H1 (cell line): ENCODE measurements at regions not wholly inside any gene's neighbourhood (a gene's known extent, or its start where the extent isn't known, plus 50 kb on each side); places are given as distances from the start of the nearest gene placed in this dataset.

Experiments
- CTCF ChIA-PET: fragments of 300-600 bp; sonication (Branson Sonifier 250); formaldehyde crosslinking; loops from one replicate; lab custom pipeline; 2021; ENCODE audit not compliant: partially characterized antibody; lab: Charles Lee
- POLR2A ChIA-PET: fragments of 300-600 bp; sonication (Branson Sonifier 250); formaldehyde crosslinking; loops from one replicate; lab custom pipeline; 2021; ENCODE audit warnings: inconsistent platforms; ENCODE audit not compliant: partially characterized antibody; lab: Charles Lee
- DNase-seq, 2 experiments: peaks; one replicate each; pipeline versions ENCODE4 v3.0.0 to v3.0.0-alpha.2; 2010 to 2022; ENCODE audit warnings: low spot score in 2 of 2, low read depth in 1 of 2, mixed read lengths in 1 of 2
- FAIRE-seq: peaks from 2 replicates; lab custom pipeline; 2011; peaks lifted over from hg19 to GRCh38; lab: Jason Lieb, UNC
- H2AFZ ChIP-seq: 2 replicates; pipeline ENCODE4 v1.8.1; 2012; ENCODE audit warnings: low read length, inconsistent platforms
- H2AK5ac ChIP-seq: 2 replicates; pipeline ENCODE4 v1.6.1; 2013; ENCODE audit warnings: low read depth, low read length
- H2BK120ac ChIP-seq: replicated peaks from 2 replicates; pipeline ENCODE3; 2013; ENCODE audit warnings: low read depth, low read length, inconsistent platforms
- H2BK12ac ChIP-seq: 2 replicates; pipeline ENCODE4 v1.6.1; 2013; ENCODE audit warnings: low read depth, low read length
- H2BK15ac ChIP-seq: 2 replicates; pipeline ENCODE4 v1.6.1; 2013; ENCODE audit warnings: low read length
- H2BK20ac ChIP-seq: 2 replicates; pipeline ENCODE4 v1.6.1; 2013; ENCODE audit warnings: low read length
- H2BK5ac ChIP-seq: 2 replicates; pipeline ENCODE4 v1.6.1; 2013; ENCODE audit warnings: low read depth, low read length
- H3K14ac ChIP-seq: 2 replicates; pipeline ENCODE4 v1.6.1; 2013; ENCODE audit warnings: inconsistent platforms; ENCODE audit not compliant: insufficient read length
- H3K18ac ChIP-seq: 2 replicates; pipeline ENCODE4 v1.6.1; 2013; ENCODE audit warnings: low read length; ENCODE audit errors: extremely low read depth
- H3K23ac ChIP-seq: 2 replicates; pipeline ENCODE4 v1.6.1; 2013; ENCODE audit warnings: inconsistent platforms; ENCODE audit not compliant: insufficient read length
- H3K23me2 ChIP-seq: 2 replicates; pipeline ENCODE4 v1.6.1; 2013; ENCODE audit warnings: low read depth, low read length
- H3K27ac ChIP-seq: 2 replicates; pipeline ENCODE4 v1.6.1; 2011; ENCODE audit warnings: low read depth, low read length, inconsistent platforms
- H3K27me3 ChIP-seq, 4 experiments: replicated peaks in 1 of 4; 1 replicate in 1 of 4; 2 replicates in 3 of 4; pipeline versions ENCODE4 v1.6.1 to v1.8.1; 2011 to 2013; ENCODE audit warnings: low read length in 3 of 4, mild to moderate bottlenecking in 3 of 4, inconsistent platforms in 2 of 4, mixed read lengths in 2 of 4, moderate library complexity in 1 of 4; ENCODE audit not compliant: control insufficient read depth in 3 of 4, insufficient read depth in 3 of 4; ENCODE audit errors: extremely low read depth in 1 of 4
- H3K36me3 ChIP-seq, 4 experiments: 2 replicates each; pipeline versions ENCODE4 v1.6.1 to v1.8.1; 2011 to 2013; ENCODE audit warnings: mild to moderate bottlenecking in 4 of 4, low read length in 3 of 4, moderate library complexity in 2 of 4, control low read depth in 1 of 4, inconsistent platforms in 1 of 4; ENCODE audit not compliant: insufficient read depth in 4 of 4, control insufficient read depth in 2 of 4
- H3K4ac ChIP-seq: replicated peaks from 2 replicates; pipeline ENCODE3; 2013; ENCODE audit warnings: low read length, low read depth, mixed read lengths, inconsistent platforms; ENCODE audit not compliant: insufficient read length
- H3K4me1 ChIP-seq, 4 experiments: replicated peaks in 1 of 4; 1 replicate in 1 of 4; 2 replicates in 3 of 4; pipeline versions ENCODE4 v1.6.1 to v1.8.1; 2011 to 2013; ENCODE audit warnings: low read length in 3 of 4, inconsistent platforms in 2 of 4, mixed read lengths in 1 of 4; ENCODE audit not compliant: insufficient read depth in 4 of 4, control insufficient read depth in 3 of 4
- H3K4me2 ChIP-seq, 2 experiments: 2 replicates each; pipeline versions ENCODE4 v1.6.1 to v1.8.1; 2011 to 2013; ENCODE audit warnings: low read depth in 2 of 2, low read length in 2 of 2, control low read depth in 1 of 2, inconsistent platforms in 1 of 2, mild to moderate bottlenecking in 1 of 2; ENCODE audit not compliant: insufficient read depth in 1 of 2
- H3K4me3 ChIP-seq, 4 experiments: fragments of 200-600, 300-600 bp in 1 of 4; sonication (generic), shearing (Covaris generic), sonication (Bioruptor Twin) in 1 of 4; 2 replicates each; pipeline versions ENCODE4 v1.5.1 to v1.8.1; 2011 to 2016; ENCODE audit warnings: low read length in 4 of 4, low read depth in 3 of 4, control low read depth in 2 of 4, inconsistent platforms in 2 of 4, mild to moderate bottlenecking in 2 of 4, mixed read lengths in 1 of 4, moderate library complexity in 1 of 4; ENCODE audit not compliant: insufficient read depth in 2 of 4; ENCODE audit errors: extremely low read depth in 1 of 4
- H3K56ac ChIP-seq: replicated peaks from 2 replicates; pipeline ENCODE3; 2013; ENCODE audit warnings: low read depth, mild to moderate bottlenecking, mixed read lengths, low read length, inconsistent platforms; ENCODE audit not compliant: insufficient read length
- H3K79me1 ChIP-seq: 2 replicates; pipeline ENCODE4 v1.6.1; 2013; ENCODE audit warnings: low read depth, low read length, control low read depth
- H3K79me2 ChIP-seq, 2 experiments: 2 replicates each; pipeline versions ENCODE4 v1.6.1 to v1.8.1; 2012 to 2013; ENCODE audit warnings: low read length in 2 of 2, mild to moderate bottlenecking in 2 of 2, inconsistent platforms in 1 of 2; ENCODE audit not compliant: insufficient read depth in 2 of 2, control insufficient read depth in 1 of 2
- H3K9ac ChIP-seq, 4 experiments: replicated peaks in 1 of 4; 1 replicate in 1 of 4; 2 replicates in 3 of 4; pipeline versions ENCODE4 v1.6.1 to v1.8.1; 2011 to 2013; ENCODE audit warnings: low read depth in 3 of 4, low read length in 3 of 4, control low read depth in 2 of 4, mild to moderate bottlenecking in 2 of 4, moderate library complexity in 2 of 4, inconsistent platforms in 1 of 4; ENCODE audit errors: extremely low read depth in 1 of 4
- H3K9me3 ChIP-seq, 2 experiments: 2 replicates each; pipeline versions ENCODE4 v1.6.1 to v1.8.1; 2012 to 2013; ENCODE audit warnings: mild to moderate bottlenecking in 2 of 2, moderate library complexity in 2 of 2, control low read depth in 1 of 2, inconsistent platforms in 1 of 2, low read depth in 1 of 2, low read length in 1 of 2, mixed read lengths in 1 of 2; ENCODE audit not compliant: insufficient read depth in 2 of 2
- H4K20me1 ChIP-seq, 2 experiments: replicated peaks in 1 of 2; 2 replicates each; pipeline versions ENCODE3 to v1.8.1; 2011 to 2013; ENCODE audit warnings: inconsistent platforms in 2 of 2, low read length in 2 of 2, mild to moderate bottlenecking in 1 of 2; ENCODE audit not compliant: insufficient read depth in 2 of 2, control insufficient read depth in 1 of 2
- H4K5ac ChIP-seq: 2 replicates; pipeline ENCODE4 v1.6.1; 2013; ENCODE audit warnings: low read length, low read depth, mixed read lengths, inconsistent platforms; ENCODE audit not compliant: insufficient read length
- H4K8ac ChIP-seq: 2 replicates; pipeline ENCODE4 v1.8.0; 2013; ENCODE audit warnings: mild to moderate bottlenecking, moderate library complexity, low read length, inconsistent platforms; ENCODE audit not compliant: insufficient read depth; ENCODE audit errors: extremely low read depth
- H4K91ac ChIP-seq: replicated peaks from 2 replicates; pipeline ENCODE3; 2013; ENCODE audit warnings: low read length, mixed read lengths, inconsistent platforms; ENCODE audit not compliant: insufficient read length
- CBX5 ChIP-seq: fragments of 300-800, 300-1000 bp; sonication (generic); IDR thresholded peaks from 2 replicates; pipeline ENCODE4 v1.7.1; 2016; ENCODE audit warnings: antibody characterized with exemption, low read length, low read depth
- CTCF ChIP-seq, 3 experiments: IDR thresholded peaks; 1 replicate in 2 of 3; 2 replicates in 1 of 3; pipeline versions ENCODE4 v1.5.1 to v1.6.1; 2011; ENCODE audit warnings: low read length in 3 of 3, mild to moderate bottlenecking in 3 of 3, inconsistent platforms in 2 of 3, low read depth in 1 of 3, moderate library complexity in 1 of 3; ENCODE audit not compliant: insufficient read depth in 1 of 3; ENCODE audit errors: control extremely low read depth in 1 of 3
- EGR1 ChIP-seq: IDR thresholded peaks from 2 replicates; pipeline ENCODE4 v1.6.1; 2011; ENCODE audit warnings: low read depth, low read length, borderline replicate concordance
- MAFK ChIP-seq: IDR thresholded peaks from 2 replicates; pipeline ENCODE4 v1.6.1; 2012; ENCODE audit warnings: low read depth, mild to moderate bottlenecking, improper control_type of control experiment, low read length
- RFX5 ChIP-seq: IDR thresholded peaks from 2 replicates; pipeline ENCODE4 v1.6.1; 2011; ENCODE audit warnings: low read depth, low read length, improper control_type of control experiment, borderline replicate concordance
- WGBS, 2 experiments: shearing (Covaris generic) in 1 of 2; methylation state at CpG; one replicate each; pipeline versions ENCODE4 v1.1.6 to v1.1.7; 2013 to 2015; ENCODE audit warnings: low lambda C conversion rate in 2 of 2, mixed read lengths in 2 of 2, inconsistent platforms in 1 of 2, low coverage in 1 of 2, missing lambda C conversion rate in 1 of 2; ENCODE audit not compliant: insufficient replicate concordance in 2 of 2, insufficient coverage in 1 of 2, insufficient read length in 1 of 2; ENCODE audit errors: extremely low coverage in 1 of 2, missing lambda C conversion rate in 1 of 2; 5-methylcytosine and 5-hydroxymethylcytosine counted together

DNA sequence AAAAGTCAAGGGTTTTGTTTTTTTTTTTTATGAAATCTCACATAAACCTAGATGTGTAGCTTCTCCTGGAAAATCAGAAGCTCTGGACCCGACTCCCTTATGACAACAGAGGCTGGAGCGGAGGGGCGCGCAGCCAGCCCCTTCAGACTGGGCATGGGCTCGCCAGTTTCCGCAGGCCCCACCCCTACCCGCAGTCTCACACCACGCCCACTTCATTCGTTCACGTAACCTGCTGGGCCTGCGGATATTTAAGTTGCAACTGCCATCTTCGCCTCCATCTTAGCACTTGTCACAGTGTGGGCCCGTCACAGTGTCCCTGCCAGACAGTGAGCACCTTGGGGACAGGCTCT, 111.7 kb upstream of the PTPN1 start:
- Histone ChIP-seq H3K23ac (no peak overlapping the region), H3K9ac (no peak overlapping the region), H3K4me3 (no peak overlapping the region), H3K79me1 (no peaks in the 10 kb centered on the region), H3K18ac (no peak overlapping the region), H3K23me2 (peaks cover 1% of the 10 kb centered on the region; the same call in 1 of the 2 replicates), H3K36me3 (no peaks in the 10 kb centered on the region), H3K27ac (no peak overlapping the region), H3K56ac (no peak overlapping the region), H3K4me1 (no peaks in the 10 kb centered on the region), H4K91ac (no peak overlapping the region), H2AFZ (no peak overlapping the region), H3K4me2 (no peak overlapping the region), H3K27me3 (no peaks in the 10 kb centered on the region), H2BK15ac (no peak overlapping the region), H3K79me2 (no peaks in the 10 kb centered on the region), H4K8ac (no peak overlapping the region), H2BK20ac (no peak overlapping the region), H3K9me3 (no peaks in the 10 kb centered on the region), H2BK120ac (no peak overlapping the region), H2BK5ac (no peak overlapping the region), H2AK5ac (no peak overlapping the region)
- DNase-seq (no peak), FAIRE-seq (no peak)
- CTCF ChIA-PET: interaction anchor here (0.8 to 3.0 kb wide), 4 partner anchors 49 to 80 kb away, joined by 3 to 11 read pairs (median 6); no protein-coding TSS in a partner anchor
- POLR2A ChIA-PET: no interaction called here
- 84% methylated on average over 13 of the region's 13 CpGs; no CpG with 5 or more reads in 1 of the 2 experiments for WGBS, 2 experiments
- TF ChIP-seq MAFK (no peak), RFX5 (no peak), CTCF (IDR thresholded peaks at IDR 0.05; ENCODE audit: control extremely low read depth in 1 of 3, insufficient read depth in 1 of 3, low read depth in 1 of 3, low read length in 3 of 3) (no peak), EGR1 (no peak), CBX5 (no peak)
- TF ChIP-seq, all 59 proteins: peak for 0
- H4K5ac ChIP-seq: no peak overlapping the region
- no peak overlapping the region for H3K4ac ChIP-seq
- H2BK12ac ChIP-seq: no peak overlapping the region
- no peak overlapping the region for H3K14ac ChIP-seq
- no peaks in the 10 kb centered on the region for H4K20me1 ChIP-seq
